CD4-positive, alpha-beta T cell treated with Interleukin-15 for 4 hours (primary cell): ENCODE measurements at regions not wholly inside any gene's neighbourhood (a gene's known extent, or its start where the extent isn't known, plus 50 kb on each side); places are given as distances from the start of the nearest gene placed in this dataset.
"Not testable (repeated sequence)": the region's sequence is repeated elsewhere in the genome, so short reads cannot be mapped to it uniquely, and the experiment has no call there.

Experiments
- DNase-seq: peaks from one replicate; pipeline ENCODE4 v3.0.0-alpha.2; 2020; ENCODE audit warnings: low spot score

GRCh38 chr5:15383469-15383868 lies 116.5 kb upstream of the FBXL7 start:
- DNase-seq = no peak

DNA sequence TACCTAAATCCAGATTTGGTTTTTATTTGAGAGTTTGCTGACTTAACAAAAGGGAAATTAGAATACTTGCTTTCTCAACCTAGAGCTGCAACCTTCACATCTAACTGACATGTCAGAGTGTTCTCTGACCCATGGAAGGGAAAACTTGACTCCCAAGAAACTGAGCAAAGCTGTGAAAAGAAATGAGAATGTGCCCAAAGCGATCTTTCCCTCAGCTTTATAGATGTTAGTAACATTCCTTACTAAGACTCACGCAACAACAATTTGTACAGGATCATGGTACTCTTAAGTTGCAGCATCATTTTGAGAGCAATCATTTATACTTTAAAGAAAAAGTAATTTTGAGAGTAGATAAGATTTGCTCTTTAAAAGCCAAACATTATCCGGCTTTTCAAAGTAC lies 117.0 kb upstream of the FBXL7 start:
- DNase-seq = no peak

DNA sequence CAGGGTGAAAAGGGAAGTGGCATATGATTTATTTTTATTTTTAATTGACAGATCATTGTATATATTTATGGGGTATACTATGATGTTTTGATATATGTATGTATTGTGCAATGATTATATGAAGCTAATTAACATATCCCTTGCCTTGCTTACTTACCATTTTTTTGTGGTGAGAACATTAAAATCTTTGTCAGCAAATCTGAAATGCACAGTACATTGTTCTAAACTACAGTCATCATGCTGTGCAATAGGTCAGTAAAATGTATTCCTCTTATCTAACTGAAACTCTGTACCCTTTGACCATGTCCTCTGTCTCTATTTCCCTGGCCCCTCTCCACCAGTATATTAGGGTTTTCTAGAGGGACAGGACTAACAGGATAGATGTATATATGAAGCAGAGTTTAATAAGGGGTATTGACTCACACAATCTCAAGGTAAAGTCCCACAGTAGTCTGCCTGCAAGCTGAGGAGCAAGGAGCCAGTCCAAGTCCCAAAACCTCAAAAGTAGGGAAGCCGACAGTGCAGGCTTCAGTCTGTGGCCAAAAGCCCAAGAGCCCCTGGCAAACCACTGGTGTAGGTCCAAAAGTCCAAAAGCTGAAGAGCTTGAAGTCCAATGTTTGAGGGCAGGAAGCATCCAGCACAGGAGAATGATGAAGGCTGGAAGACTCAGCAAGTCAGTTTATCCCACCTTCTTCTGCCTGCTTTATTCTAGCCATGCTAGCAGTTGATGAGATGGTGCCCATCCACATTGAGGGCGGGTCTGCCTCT lies 122.2 kb upstream of the FBXL7 start:
- no peak for DNase-seq

- no peak for DNase-seq
Measured at GRCh38 chr5:15376803-15377202, 123.2 kb upstream of the FBXL7 start.

GRCh38 chr5:15376088-15376487 lies 123.9 kb upstream of the FBXL7 start:
- no peak for DNase-seq

DNA sequence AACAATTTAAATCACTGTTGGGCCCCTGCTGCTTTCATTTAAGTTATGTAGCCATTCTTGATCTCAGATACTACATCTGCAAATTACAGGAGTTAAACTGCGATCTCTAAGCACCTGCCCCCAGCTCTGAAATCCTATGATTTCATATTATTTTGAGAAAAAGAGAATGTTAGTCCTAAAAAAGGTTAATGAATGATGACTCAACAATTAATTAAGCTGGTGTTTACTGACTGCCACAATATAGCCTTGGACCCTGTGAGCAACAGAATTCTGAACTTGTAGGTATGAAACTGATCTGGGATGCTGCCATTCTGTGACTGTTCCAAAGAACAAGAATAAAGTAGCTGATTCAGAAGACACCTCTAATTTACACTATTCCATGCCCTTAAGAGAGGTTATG lies 124.4 kb upstream of the FBXL7 start:
- no peak for DNase-seq

DNA sequence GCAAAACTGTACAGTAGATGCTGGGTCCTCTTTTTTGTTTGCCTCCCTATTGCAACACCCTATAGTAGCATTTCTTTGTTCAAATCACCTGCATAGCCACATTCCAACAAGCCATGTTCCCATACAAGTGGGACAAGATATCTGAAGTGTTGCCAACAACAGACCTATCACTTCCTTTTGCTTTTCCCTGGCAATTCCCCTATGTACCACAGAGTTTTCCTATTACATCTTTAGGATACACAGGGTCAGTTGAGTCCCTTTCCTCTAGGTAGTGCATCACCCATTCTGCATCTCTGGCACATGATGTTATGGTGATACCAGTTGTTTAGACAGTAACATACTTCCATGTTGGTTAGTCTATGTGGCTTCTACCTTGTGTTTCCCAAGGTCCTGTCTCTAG lies 125.1 kb upstream of the FBXL7 start:
- no peak for DNase-seq

GRCh38 chr5:15373151-15373550 lies 126.8 kb upstream of the FBXL7 start:
- no peak for DNase-seq

- no peak for DNase-seq
Measured at GRCh38 chr5:15371184-15371583, 128.8 kb upstream of the FBXL7 start.

- no peak for DNase-seq
Measured at GRCh38 chr5:15368835-15369234, 131.1 kb upstream of the FBXL7 start.

GRCh38 chr5:15367489-15367888 lies 132.5 kb upstream of the FBXL7 start:
- no peak for DNase-seq

GRCh38 chr5:15366676-15367391 lies 133.1 kb upstream of the FBXL7 start:
- DNase-seq = no peak

DNA sequence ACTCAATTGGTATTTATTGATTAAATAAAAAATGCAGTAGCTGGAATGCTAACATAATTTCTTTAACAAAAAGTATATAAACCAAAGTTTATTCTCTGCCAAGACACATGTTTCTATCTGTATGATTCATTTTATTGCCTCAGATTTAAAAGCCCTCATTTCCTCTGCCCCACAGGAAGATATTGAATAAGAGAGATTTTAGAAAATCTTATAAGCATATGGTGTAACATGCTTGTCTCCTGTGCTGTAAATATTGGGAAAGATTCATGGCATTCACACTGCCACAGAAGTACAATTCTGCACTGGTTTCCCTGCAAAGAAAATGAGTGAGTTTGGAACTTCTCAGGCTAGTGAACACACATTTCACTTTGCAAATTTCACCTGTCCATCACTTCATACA lies 134.9 kb upstream of the FBXL7 start:
- no peak for DNase-seq

DNA sequence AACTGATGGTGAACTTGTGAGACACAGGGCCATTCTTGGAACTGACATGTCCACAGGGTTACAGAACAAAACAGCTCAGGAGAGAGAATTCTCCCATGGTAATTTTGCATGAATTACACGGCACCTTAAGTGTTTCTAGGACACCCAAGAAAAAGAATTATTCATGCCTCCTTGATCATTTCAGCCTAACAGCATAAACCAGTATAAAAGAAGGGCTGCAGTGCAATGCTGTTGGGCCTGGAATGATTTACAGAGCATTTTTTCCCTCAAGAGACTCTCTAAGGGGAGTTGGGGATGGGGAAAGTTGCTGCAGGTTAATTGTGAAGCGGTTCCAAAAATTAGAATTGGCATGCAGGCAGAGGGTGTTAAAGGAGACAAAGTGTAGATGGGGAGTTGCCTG lies 136.4 kb upstream of the FBXL7 start:
- DNase-seq = no peak

GRCh38 chr5:15357092-15357453 lies 142.9 kb upstream of the FBXL7 start:
- not testable (repeated sequence) for DNase-seq

DNA sequence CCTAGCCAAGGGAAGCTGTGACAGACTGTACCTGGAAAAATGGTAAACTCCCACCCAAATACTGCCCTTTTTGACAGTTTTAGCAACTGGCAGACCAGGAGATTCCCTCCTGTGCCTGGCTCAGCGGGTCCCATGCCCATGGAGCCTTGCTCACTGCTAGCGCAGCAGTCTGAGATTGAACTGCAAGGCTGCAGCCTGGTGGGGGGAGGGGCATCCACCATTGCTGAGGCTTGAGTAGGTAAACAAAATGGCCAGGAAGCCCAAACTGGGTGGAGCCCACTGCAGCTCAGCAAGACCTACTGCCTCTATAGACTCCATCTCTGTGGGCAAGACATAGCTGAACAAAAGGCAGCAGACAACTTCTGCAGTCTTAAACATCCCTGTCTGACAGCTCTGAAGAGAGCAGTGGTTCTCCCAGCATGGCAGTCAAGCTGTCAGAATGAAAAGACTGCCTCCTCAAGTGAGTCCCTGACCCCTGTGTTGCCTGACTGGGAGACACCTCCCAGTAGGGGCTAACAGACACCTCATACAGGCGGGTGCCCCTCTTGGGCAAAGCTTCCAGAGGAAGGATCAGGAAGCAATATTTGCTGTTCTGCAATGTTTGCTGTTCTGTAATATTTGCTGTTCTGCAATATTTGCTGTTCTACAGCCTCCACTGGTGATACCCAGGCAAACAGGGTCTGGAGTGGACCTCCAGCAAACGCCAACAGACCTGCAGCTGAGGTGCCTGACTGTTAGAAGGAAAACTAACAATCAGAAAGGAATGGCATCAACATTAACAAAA lies 143.5 kb upstream of the FBXL7 start:
- not testable (repeated sequence) for DNase-seq

- no peak for DNase-seq
Measured at GRCh38 chr5:15354021-15354420, 146.0 kb upstream of the FBXL7 start.

DNA sequence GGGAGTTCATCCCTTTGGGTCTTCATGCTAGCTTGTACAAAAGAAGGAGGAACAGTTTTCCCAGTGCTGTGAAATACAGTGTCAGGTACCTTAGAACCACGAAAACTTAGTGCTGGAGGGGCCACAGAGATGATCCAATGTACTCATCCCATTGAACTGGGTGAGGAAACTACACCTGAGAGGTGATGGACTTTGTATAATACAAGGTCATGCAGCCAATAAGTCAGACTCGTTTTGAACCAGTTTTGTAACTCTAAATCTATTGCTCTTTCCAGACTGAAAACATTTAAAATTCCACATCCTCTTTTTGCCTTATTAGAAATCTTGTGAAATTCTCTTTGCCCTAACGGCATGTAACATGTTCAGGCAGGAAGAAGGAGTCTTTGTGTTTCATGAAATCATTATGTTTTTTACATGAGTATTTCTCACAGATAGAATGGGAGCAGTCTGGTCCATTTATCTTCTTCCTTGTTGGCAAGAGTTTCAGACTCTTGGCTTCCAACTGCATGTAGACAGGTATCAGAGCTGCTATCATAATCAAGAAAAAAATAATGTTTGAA lies 146.8 kb upstream of the FBXL7 start:
- DNase-seq = no peak

- no peak for DNase-seq
Measured at GRCh38 chr5:15350614-15351013, 149.4 kb upstream of the FBXL7 start.

DNA sequence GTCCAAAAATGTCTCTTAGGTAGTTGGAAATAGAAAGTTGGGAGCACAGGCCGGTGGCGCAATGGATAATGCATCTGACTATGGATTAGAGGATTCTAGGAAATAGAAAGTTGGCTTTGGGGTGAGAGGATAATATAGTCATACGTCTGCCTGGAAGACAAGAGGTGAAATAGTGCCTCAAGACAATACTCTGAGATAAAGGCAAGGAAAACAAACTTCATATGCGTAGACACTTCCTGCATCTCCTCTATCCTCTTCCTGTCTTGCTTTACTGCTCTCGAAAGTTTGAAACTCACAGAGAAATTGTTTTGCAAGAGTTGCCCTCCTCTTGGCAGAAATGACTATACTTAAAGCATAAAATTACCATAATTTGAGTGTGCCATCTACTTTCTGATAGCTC lies 153.2 kb upstream of the FBXL7 start:
- no peak for DNase-seq

DNA sequence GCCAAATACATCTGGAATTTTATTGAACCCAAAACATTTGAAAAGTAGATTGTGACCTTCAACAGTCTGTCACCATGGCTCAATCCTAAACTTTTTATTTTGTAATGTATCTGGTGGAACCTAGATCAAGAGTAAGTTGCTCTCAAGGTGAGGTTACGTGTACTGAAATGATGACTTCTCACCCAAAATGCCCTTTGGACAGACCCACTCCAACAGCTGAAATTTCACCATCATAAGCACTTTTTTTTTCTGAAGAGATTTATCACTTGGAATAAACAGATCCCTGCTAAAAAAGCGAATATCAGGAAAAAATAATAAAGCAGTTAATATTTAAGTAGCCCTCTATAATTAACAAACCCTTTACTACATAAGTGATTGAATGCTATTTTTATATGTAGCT lies 155.0 kb upstream of the FBXL7 start:
- DNase-seq = no peak

- no peak for DNase-seq
Measured at GRCh38 chr5:15338546-15338945, 161.4 kb upstream of the FBXL7 start.
